ENCODE measurements at regions not wholly inside any gene's neighbourhood (a gene's known extent, or its start where the extent isn't known, plus 50 kb on each side); places are given as distances from the start of the nearest gene placed in this dataset.

DNA sequence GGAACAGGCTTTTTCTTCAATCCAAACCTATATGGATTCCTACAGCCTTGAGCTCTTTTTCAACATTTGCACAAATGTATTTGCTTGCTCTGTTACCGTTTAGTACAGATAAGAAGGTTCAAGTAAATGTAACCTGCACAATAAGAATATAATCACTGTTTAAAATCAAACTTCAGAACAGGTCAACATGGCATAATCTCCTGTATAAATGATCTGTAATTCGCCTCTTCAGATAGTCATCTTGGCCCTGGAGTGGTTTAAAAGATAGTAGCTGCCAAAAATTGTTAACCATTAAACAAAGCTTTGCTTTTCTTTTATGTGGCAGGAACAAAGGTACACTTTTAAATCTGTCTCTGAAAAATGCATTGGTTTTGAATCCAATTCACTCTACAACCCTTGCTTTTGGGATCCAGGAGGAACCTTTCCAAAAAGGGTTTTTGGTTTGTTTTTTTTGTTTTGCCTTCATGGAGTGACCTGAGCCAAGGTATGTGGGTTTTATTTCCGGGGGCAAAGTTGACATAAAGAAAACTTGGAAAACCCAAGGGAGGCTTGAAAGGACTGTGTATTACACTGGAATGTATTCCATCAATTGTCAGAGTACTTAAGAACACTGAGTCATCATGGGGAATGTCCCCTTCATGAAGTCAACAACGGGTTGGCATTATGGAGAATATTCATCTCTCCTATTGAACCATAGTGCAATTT lies 210.4 kb upstream of the HCCS start:
- CTCF ChIA-PET, result no interaction called here
- BruUV-seq (replicated peaks), result no TSS peak
- peaks cover 19% of the 10 kb centered on the region for H3K4me1 Mint-ChIP-seq (ENCODE audit: low read depth, unreplicated experiment)
- DNase-seq, result peak; percentile 13
- no peaks in the 10 kb centered on the region for H3K36me3 Mint-ChIP-seq (ENCODE audit: insufficient read depth, unreplicated experiment)
- no peaks in the 10 kb centered on the region for H3K9me3 Mint-ChIP-seq (ENCODE audit: low read depth, unreplicated experiment)
- TF ChIP-seq, protein P1, sequence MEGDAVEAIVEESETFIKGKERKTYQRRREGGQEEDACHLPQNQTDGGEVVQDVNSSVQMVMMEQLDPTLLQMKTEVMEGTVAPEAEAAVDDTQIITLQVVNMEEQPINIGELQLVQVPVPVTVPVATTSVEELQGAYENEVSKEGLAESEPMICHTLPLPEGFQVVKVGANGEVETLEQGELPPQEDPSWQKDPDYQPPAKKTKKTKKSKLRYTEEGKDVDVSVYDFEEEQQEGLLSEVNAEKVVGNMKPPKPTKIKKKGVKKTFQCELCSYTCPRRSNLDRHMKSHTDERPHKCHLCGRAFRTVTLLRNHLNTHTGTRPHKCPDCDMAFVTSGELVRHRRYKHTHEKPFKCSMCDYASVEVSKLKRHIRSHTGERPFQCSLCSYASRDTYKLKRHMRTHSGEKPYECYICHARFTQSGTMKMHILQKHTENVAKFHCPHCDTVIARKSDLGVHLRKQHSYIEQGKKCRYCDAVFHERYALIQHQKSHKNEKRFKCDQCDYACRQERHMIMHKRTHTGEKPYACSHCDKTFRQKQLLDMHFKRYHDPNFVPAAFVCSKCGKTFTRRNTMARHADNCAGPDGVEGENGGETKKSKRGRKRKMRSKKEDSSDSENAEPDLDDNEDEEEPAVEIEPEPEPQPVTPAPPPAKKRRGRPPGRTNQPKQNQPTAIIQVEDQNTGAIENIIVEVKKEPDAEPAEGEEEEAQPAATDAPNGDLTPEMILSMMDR (IDR thresholded peaks at IDR 0.05; ENCODE audit: unreplicated experiment), result no peak
- no peaks in the 10 kb centered on the region for H3K27me3 Mint-ChIP-seq (ENCODE audit: unreplicated experiment)
- peak overlapping the region; percentile 37 for H3K4me3 Mint-ChIP-seq (ENCODE audit: low read depth, unreplicated experiment)
- peak overlapping the region; percentile 82 for H3K27ac Mint-ChIP-seq (ENCODE audit: unreplicated experiment)
- intact Hi-C loops (cut with micrococcal nuclease; ENCODE audit: unreplicated experiment), result loop anchor here (1.0 to 2.0 kb wide), 2 partner anchors 68 to 200 kb away; no protein-coding TSS in a partner anchor

DNA sequence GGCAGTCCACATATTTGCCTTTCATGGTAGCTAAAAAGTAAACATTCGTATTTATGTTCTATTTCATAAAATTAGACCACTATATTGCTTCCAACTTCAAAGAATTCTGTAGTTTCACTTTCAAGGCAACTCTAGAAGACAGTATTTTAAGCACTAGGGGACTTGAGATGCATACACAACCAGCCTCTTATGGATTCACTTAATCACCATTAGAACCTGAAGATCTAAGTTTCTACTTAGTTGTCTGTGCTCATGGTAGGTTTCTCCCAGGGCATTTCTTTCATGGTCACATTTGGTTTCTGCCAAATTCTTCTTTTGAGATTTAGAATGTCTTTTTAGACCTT lies 209.9 kb upstream of the HCCS start:
- TF ChIP-seq, protein P1 (IDR thresholded peaks at IDR 0.05; ENCODE audit: unreplicated experiment), result no peak
- no peak for DNase-seq
- no peaks in the 10 kb centered on the region for H3K36me3 Mint-ChIP-seq (ENCODE audit: insufficient read depth, unreplicated experiment)
- peaks cover 19% of the 10 kb centered on the region for H3K4me1 Mint-ChIP-seq (ENCODE audit: low read depth, unreplicated experiment)
- H3K4me3 Mint-ChIP-seq (ENCODE audit: low read depth, unreplicated experiment), result peak overlapping the region; percentile 37
- H3K9me3 Mint-ChIP-seq (ENCODE audit: low read depth, unreplicated experiment), result no peaks in the 10 kb centered on the region
- CTCF ChIA-PET, result no interaction called here
- intact Hi-C loops (cut with micrococcal nuclease; ENCODE audit: unreplicated experiment), result loop anchor here (1.0 to 2.0 kb wide), 2 partner anchors 68 to 199 kb away; no protein-coding TSS in a partner anchor
- peak overlapping the region; percentile 82 for H3K27ac Mint-ChIP-seq (ENCODE audit: unreplicated experiment)
- BruUV-seq (replicated peaks), result no TSS peak
- H3K27me3 Mint-ChIP-seq (ENCODE audit: unreplicated experiment), result no peaks in the 10 kb centered on the region

DNA sequence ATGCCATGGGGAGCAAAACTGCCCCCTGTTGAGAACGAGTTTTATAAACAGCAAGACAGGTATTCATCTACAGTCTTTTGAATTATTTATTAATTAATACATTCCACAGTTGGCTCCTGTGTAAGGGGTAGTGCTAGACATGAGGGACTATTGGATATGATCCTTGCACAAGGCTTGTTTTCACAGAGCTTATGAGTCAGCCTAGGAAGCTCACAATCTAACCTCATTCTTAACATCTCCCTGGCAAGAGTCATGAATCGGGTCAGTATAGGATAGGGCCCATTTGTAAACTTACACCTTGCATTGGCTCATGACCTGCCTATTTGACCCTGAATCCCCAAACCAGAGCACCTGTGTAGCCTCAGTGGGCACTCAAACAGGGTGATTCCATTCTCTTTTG lies 209.1 kb upstream of the HCCS start:
- Mint-ChIP-seq H3K9me3 (ENCODE audit: low read depth, unreplicated experiment) (no peaks in the 10 kb centered on the region), H3K27ac (ENCODE audit: unreplicated experiment) (no peak overlapping the region), H3K4me3 (ENCODE audit: low read depth, unreplicated experiment) (no peak overlapping the region), H3K27me3 (ENCODE audit: unreplicated experiment) (no peaks in the 10 kb centered on the region), H3K4me1 (ENCODE audit: low read depth, unreplicated experiment) (peaks cover 19% of the 10 kb centered on the region), H3K36me3 (ENCODE audit: insufficient read depth, unreplicated experiment) (no peaks in the 10 kb centered on the region)
- DNase-seq, result no peak
- TF ChIP-seq, protein P1 (IDR thresholded peaks at IDR 0.05; ENCODE audit: unreplicated experiment), result no peak
- intact Hi-C loops (cut with micrococcal nuclease; ENCODE audit: unreplicated experiment), result no loop called here
- no TSS peak for BruUV-seq (replicated peaks)
- CTCF ChIA-PET, result interaction anchor here (0.5 kb wide), 1 partner anchor 202 kb away, joined by 5 read pairs; no protein-coding TSS in a partner anchor

DNA sequence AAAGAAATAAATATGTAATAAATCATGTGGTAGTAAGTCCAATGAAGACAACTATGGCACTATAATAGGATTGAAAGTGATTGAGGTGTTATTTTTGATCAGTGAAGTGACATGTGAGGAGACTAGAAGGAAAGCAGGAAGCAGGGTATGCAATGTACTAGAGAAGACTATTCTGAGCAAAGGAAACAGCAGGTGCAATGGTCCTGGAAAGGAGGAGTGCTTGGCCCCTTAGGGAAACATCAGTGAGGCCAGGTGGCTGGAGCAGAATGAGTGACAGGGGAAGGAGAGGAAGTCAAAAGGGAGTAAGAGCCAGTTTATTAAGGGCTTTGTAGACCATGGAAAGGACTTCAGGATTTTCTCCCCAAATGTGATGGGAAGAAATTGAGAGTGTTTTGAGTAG lies 207.6 kb upstream of the HCCS start:
- H3K9me3 Mint-ChIP-seq (ENCODE audit: low read depth, unreplicated experiment), result no peaks in the 10 kb centered on the region
- H3K27me3 Mint-ChIP-seq (ENCODE audit: unreplicated experiment), result no peaks in the 10 kb centered on the region
- TF ChIP-seq, protein P1 (IDR thresholded peaks at IDR 0.05; ENCODE audit: unreplicated experiment), result no peak
- H3K4me1 Mint-ChIP-seq (ENCODE audit: low read depth, unreplicated experiment), result peaks cover 19% of the 10 kb centered on the region
- DNase-seq, result no peak
- H3K4me3 Mint-ChIP-seq (ENCODE audit: low read depth, unreplicated experiment), result no peak overlapping the region
- no TSS peak for BruUV-seq (replicated peaks)
- CTCF ChIA-PET, result no interaction called here
- H3K27ac Mint-ChIP-seq (ENCODE audit: unreplicated experiment), result no peak overlapping the region
- intact Hi-C loops (cut with micrococcal nuclease; ENCODE audit: unreplicated experiment), result no loop called here
- H3K36me3 Mint-ChIP-seq (ENCODE audit: insufficient read depth, unreplicated experiment), result no peaks in the 10 kb centered on the region

All from Calu3 (cell line).